SJSA1 (cell line): ENCODE measurements at regions not wholly inside any gene's neighbourhood (a gene's known extent, or its start where the extent isn't known, plus 50 kb on each side); places are given as distances from the start of the nearest gene placed in this dataset.

ENCODE experiments used
- DNase-seq, 2 experiments: peaks; one replicate each; pipeline ENCODE4 v3.0.0-alpha.2; 2015 to 2020; ENCODE audit warnings: low spot score in 2 of 2, low read depth in 1 of 2
- H3K27ac ChIP-seq: fragments of 250-450 bp; sonication (Bioruptor Pico); 2 replicates; pipeline ENCODE4 v1.5.1; 2020; ENCODE audit warnings: mild to moderate bottlenecking, moderate library complexity
- H3K27me3 ChIP-seq: fragments of 250-450 bp; sonication (Bioruptor Pico); replicated peaks from 2 replicates; pipeline ENCODE4 v1.5.1; 2020; ENCODE audit warnings: mild to moderate bottlenecking, moderate library complexity
- H3K36me3 ChIP-seq: fragments of 250-450 bp; sonication (Bioruptor Pico); 2 replicates; pipeline ENCODE4 v1.5.1; 2020; ENCODE audit warnings: mild to moderate bottlenecking
- H3K4me1 ChIP-seq: fragments of 250-450 bp; sonication (Bioruptor Pico); replicated peaks from 2 replicates; pipeline ENCODE4 v1.6.1; 2021; ENCODE audit warnings: mild to moderate bottlenecking
- H3K4me3 ChIP-seq: fragments of 250-450 bp; sonication (Bioruptor Pico); 2 replicates; pipeline ENCODE4 v1.5.1; 2020; ENCODE audit warnings: mild to moderate bottlenecking
- H3K9me3 ChIP-seq: fragments of 250-450 bp; sonication (Bioruptor Pico); replicated peaks from 2 replicates; pipeline ENCODE4 v1.5.1; 2020; ENCODE audit warnings: mild to moderate bottlenecking

- Histone ChIP-seq H3K27ac (no peak overlapping the region), H3K27me3 (no peaks in the 10 kb centered on the region), H3K36me3 (no peaks in the 10 kb centered on the region), H3K9me3 (no peaks in the 10 kb centered on the region), H3K4me1 (no peaks in the 10 kb centered on the region), H3K4me3 (no peak overlapping the region)
- no peak for DNase-seq
These were observed 587.4 kb upstream of the MDFIC2 start for GRCh38 chr3:70899816-70900215.

- no peaks in the 10 kb centered on the region for H3K36me3 ChIP-seq
- no peaks in the 10 kb centered on the region for H3K4me1 ChIP-seq
- no peak for DNase-seq
- H3K27ac ChIP-seq = no peak overlapping the region
- H3K9me3 ChIP-seq = no peaks in the 10 kb centered on the region
- no peaks in the 10 kb centered on the region for H3K27me3 ChIP-seq
- H3K4me3 ChIP-seq = no peak overlapping the region
These were observed 577.6 kb upstream of the MDFIC2 start for GRCh38 chr3:70890020-70890394.

DNA sequence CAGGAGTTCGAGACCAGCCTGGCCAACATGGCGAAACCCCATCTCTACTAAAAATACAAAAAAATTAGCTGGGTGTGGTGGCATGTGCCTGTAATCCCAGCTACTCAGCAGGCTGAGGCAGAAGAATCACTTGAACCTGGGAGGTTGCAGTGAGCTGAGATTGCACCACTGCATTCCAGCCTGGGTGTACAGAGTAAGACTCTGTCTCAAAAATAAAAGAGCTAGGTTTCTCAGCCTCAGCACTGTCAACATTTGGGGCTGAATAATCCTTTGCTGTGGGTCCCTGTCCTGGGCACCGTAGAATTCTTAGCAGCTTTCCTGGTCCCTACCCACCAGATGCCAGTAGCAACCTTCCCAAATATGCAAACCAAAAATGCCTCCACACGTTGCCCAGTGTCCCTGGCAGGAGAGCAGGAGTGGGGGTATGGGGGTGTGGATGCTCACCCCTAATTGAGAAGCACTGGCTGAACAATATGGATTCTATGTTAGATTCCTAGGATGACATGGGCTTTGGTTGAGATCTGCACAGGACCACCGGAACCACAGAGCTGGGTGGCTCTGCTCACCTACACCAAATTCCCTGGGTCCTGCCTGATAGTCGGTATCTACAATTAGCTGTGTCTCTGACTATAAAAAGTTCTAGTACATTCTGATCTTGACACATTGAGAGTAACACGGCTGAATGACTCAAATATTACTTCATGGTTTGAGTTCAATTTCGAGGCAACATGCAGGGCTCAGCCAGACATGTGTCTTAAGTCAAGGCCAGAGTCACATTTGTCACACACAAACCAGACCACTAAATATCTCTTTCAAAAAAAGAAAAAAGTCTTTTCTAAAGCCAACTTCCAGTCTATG lies 577.0 kb upstream of the MDFIC2 start:
- no peaks in the 10 kb centered on the region for H3K9me3 ChIP-seq
- no peaks in the 10 kb centered on the region for H3K27me3 ChIP-seq
- no peak for DNase-seq
- H3K4me1 ChIP-seq = no peaks in the 10 kb centered on the region
- no peak overlapping the region for H3K27ac ChIP-seq
- no peak overlapping the region for H3K4me3 ChIP-seq
- H3K36me3 ChIP-seq = no peaks in the 10 kb centered on the region

GRCh38 chr3:70885636-70886035 lies 573.2 kb upstream of the MDFIC2 start:
- no peak for DNase-seq
- Histone ChIP-seq H3K4me1 (no peaks in the 10 kb centered on the region), H3K4me3 (no peak overlapping the region), H3K9me3 (no peaks in the 10 kb centered on the region), H3K27ac (no peak overlapping the region), H3K36me3 (no peaks in the 10 kb centered on the region), H3K27me3 (no peaks in the 10 kb centered on the region)

GRCh38 chr3:70882104-70882503 lies 569.7 kb upstream of the MDFIC2 start:
- no peaks in the 10 kb centered on the region for H3K9me3 ChIP-seq
- H3K4me1 ChIP-seq = no peaks in the 10 kb centered on the region
- H3K36me3 ChIP-seq = no peaks in the 10 kb centered on the region
- peak in 1 of 2 experiments; percentile 19 for DNase-seq
- no peaks in the 10 kb centered on the region for H3K27me3 ChIP-seq
- H3K27ac ChIP-seq = no peak overlapping the region
- no peak overlapping the region for H3K4me3 ChIP-seq

DNA sequence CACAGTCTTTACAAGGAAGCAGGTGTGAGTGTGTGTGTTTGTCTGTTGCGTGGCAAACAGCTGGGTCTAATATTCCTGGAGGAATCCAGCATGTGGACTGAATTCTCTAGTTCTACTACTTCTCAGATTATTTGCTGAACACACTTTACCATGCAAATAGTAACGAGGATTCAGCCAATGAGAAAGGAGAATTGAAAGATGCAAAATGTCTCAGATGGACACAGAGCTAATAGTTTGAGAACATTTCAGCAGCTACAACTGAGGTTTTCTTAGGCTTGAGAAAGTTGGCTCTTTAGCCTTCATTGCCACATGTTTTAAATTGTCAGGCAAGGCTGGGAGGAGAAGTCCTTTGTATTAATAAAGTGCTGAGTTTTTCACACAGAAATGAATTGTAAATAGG lies 568.0 kb upstream of the MDFIC2 start:
- DNase-seq = no peak
- Histone ChIP-seq H3K4me3 (no peak overlapping the region), H3K4me1 (no peaks in the 10 kb centered on the region), H3K27me3 (no peaks in the 10 kb centered on the region), H3K36me3 (no peaks in the 10 kb centered on the region), H3K9me3 (no peaks in the 10 kb centered on the region), H3K27ac (no peak overlapping the region)

DNA sequence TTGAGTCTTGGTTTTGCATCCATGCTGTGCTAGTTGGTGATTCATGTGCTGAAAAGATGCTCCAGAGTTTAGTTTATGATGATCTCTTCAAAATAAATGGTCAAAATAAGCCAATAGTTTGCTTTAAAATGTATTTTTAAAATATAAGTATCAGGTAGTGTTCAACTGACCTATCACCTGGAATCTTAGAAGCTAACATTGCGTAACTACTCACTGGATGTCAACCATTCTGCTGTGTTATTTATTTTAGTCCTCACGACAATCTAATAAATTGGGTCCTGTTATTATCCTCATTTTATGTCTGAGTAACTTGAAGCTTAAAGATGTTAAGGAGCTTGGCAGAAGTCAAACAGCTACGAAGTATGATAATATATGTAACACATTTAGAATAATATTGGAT lies 563.7 kb upstream of the MDFIC2 start:
- Histone ChIP-seq H3K27ac (no peak overlapping the region), H3K9me3 (peaks cover 3% of the 10 kb centered on the region; the same call in 1 of the 2 replicates), H3K4me3 (no peak overlapping the region), H3K27me3 (no peaks in the 10 kb centered on the region), H3K36me3 (no peaks in the 10 kb centered on the region), H3K4me1 (no peaks in the 10 kb centered on the region)
- DNase-seq = no peak

DNA sequence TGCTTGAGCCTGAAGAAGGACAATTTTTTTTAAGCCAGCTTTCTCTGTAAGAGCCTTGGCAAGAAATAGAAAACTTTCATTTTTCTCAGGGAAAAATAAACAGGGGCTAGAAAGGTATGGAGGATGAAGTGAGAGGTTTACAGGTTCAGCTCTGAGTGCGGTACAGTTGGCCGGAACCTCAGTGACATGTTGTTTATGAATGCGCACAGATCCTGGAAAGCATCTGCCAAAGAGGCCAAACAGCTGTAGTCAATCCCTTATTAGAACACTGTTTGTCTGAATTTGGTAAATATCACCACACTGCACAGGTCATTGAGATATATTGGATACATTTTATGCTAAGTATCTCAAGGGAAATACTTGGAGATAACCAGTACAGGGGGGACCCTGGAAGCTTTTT lies 561.8 kb upstream of the MDFIC2 start:
- DNase-seq = no peak
- H3K27ac ChIP-seq = no peak overlapping the region
- no peaks in the 10 kb centered on the region for H3K27me3 ChIP-seq
- H3K4me3 ChIP-seq = no peak overlapping the region
- no peaks in the 10 kb centered on the region for H3K4me1 ChIP-seq
- H3K9me3 ChIP-seq = peaks cover 4% of the 10 kb centered on the region; the same call in 1 of the 2 replicates
- no peaks in the 10 kb centered on the region for H3K36me3 ChIP-seq

DNA sequence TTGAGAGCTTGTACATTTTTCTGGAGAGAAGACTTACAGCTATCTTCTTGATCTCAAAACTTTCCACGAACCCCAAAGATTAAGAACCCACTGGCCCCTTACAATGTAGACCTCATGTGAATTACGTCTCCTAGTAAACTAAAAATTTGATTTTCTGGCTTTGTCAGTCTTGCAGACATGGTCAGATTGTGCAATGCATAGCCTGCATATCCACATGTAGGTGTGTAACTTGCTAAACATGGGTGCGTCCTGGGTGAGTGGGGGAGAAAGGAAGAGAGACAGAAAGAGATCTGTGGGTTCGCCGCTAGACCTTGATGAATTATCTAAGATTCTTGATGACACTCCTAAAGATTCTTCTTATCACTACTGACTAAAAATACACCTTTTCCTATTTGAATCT lies 561.2 kb upstream of the MDFIC2 start:
- Histone ChIP-seq H3K4me1 (no peaks in the 10 kb centered on the region), H3K27me3 (no peaks in the 10 kb centered on the region), H3K36me3 (no peaks in the 10 kb centered on the region), H3K27ac (no peak overlapping the region), H3K9me3 (peaks cover 4% of the 10 kb centered on the region; the same call in 1 of the 2 replicates), H3K4me3 (no peak overlapping the region)
- no peak for DNase-seq

- Histone ChIP-seq H3K4me3 (no peak overlapping the region), H3K27ac (no peak overlapping the region), H3K4me1 (no peaks in the 10 kb centered on the region), H3K36me3 (no peaks in the 10 kb centered on the region), H3K27me3 (no peaks in the 10 kb centered on the region), H3K9me3 (peaks cover 4% of the 10 kb centered on the region; the same call in 1 of the 2 replicates)
- DNase-seq = no peak
These were observed 559.6 kb upstream of the MDFIC2 start for GRCh38 chr3:70871909-70872656.

DNA sequence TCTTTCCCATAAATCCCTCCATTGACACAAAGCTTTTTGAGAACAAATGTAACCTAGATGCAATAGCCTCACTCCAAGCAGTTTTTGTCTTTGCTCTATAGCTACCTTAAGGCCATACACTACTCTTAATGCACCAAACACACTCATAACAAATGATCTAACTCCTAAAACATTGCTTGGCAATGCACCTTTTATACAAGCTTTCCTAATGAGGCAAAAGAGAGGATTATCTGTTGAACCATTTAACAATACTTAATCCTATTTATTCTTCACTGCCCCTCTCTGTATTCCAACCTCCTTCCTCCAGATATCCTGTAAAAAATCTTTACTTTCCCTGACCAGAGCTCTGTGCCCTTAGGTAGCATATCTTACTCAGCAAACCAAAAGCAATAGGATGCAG lies 558.1 kb upstream of the MDFIC2 start:
- H3K4me3 ChIP-seq = no peak overlapping the region
- no peaks in the 10 kb centered on the region for H3K4me1 ChIP-seq
- no peaks in the 10 kb centered on the region for H3K36me3 ChIP-seq
- H3K27me3 ChIP-seq = no peaks in the 10 kb centered on the region
- DNase-seq = no peak
- no peak overlapping the region for H3K27ac ChIP-seq
- peaks cover 4% of the 10 kb centered on the region; the same call in 1 of the 2 replicates for H3K9me3 ChIP-seq

- Histone ChIP-seq H3K27ac (no peak overlapping the region), H3K27me3 (no peaks in the 10 kb centered on the region), H3K4me3 (no peak overlapping the region), H3K4me1 (no peaks in the 10 kb centered on the region), H3K36me3 (no peaks in the 10 kb centered on the region), H3K9me3 (peaks cover 4% of the 10 kb centered on the region; the same call in 1 of the 2 replicates)
- no peak for DNase-seq
These were observed 556.1 kb upstream of the MDFIC2 start for GRCh38 chr3:70868561-70868960.

GRCh38 chr3:70863049-70863448 lies 550.6 kb upstream of the MDFIC2 start:
- Histone ChIP-seq H3K27me3 (no peaks in the 10 kb centered on the region), H3K4me1 (peaks cover 10% of the 10 kb centered on the region), H3K4me3 (no peak overlapping the region), H3K36me3 (no peaks in the 10 kb centered on the region), H3K9me3 (no peaks in the 10 kb centered on the region), H3K27ac (no peak overlapping the region)
- DNase-seq = no peak

GRCh38 chr3:70861855-70862254 lies 549.4 kb upstream of the MDFIC2 start:
- DNase-seq = no peak
- no peaks in the 10 kb centered on the region for H3K36me3 ChIP-seq
- H3K27ac ChIP-seq = no peak overlapping the region
- peaks cover 17% of the 10 kb centered on the region for H3K4me1 ChIP-seq
- no peaks in the 10 kb centered on the region for H3K27me3 ChIP-seq
- H3K4me3 ChIP-seq = no peak overlapping the region
- no peaks in the 10 kb centered on the region for H3K9me3 ChIP-seq
